CD4-positive, CD25-positive, alpha-beta regulatory T cell (primary cell): ENCODE measurements at regions not wholly inside any gene's neighbourhood (a gene's known extent, or its start where the extent isn't known, plus 50 kb on each side); places are given as distances from the start of the nearest gene placed in this dataset.

Experiments
- ATAC-seq, 2 donors: fragments of 150-1000 bp; cut with Tn5 transposase; one replicate each; pipeline ENCODE4 v1.10.0; 2021; ENCODE audit warnings: low read depth in 2 of 2, moderate number of reproducible peaks in 2 of 2, moderate library complexity in 1 of 2
- DNase-seq, 3 donors: peaks; one replicate each; pipeline versions ENCODE4 v3.0.0 to v3.0.0-alpha.2; 2012 to 2022; ENCODE audit warnings: mixed read lengths in 1 of 3
- H3K27ac ChIP-seq: one replicate; pipeline ENCODE4 v1.7.0; 2013; ENCODE audit warnings: mild to moderate bottlenecking, low read length; ENCODE audit not compliant: insufficient read depth, poor library complexity, severe bottlenecking
- H3K27me3 ChIP-seq: one replicate; pipeline ENCODE4 v1.7.0; 2013; ENCODE audit warnings: low read length; ENCODE audit not compliant: control insufficient read depth, insufficient read depth
- H3K36me3 ChIP-seq: one replicate; pipeline ENCODE4 v1.7.0; 2013; ENCODE audit warnings: mild to moderate bottlenecking, low read length, moderate library complexity; ENCODE audit not compliant: control insufficient read depth, insufficient read depth
- H3K4me1 ChIP-seq: 2 replicates; pipeline ENCODE4 v1.7.0; 2013; ENCODE audit warnings: mild to moderate bottlenecking, low read length; ENCODE audit not compliant: insufficient read depth, control insufficient read depth, poor library complexity, severe bottlenecking
- H3K4me3 ChIP-seq: one replicate; pipeline ENCODE4 v1.7.0; 2013; ENCODE audit warnings: low read depth, mild to moderate bottlenecking, low read length, moderate library complexity
- H3K9me3 ChIP-seq, 2 experiments: 1 replicate in 1 of 2; 2 replicates in 1 of 2; pipeline ENCODE4 v1.7.0; 2013; ENCODE audit warnings: low read length in 2 of 2, mild to moderate bottlenecking in 1 of 2, moderate library complexity in 1 of 2; ENCODE audit not compliant: control insufficient read depth in 2 of 2
- H3K27ac Mint-ChIP-seq, 3 donors: one replicate each; pipeline ENCODE4 v1.8.0; 2020 to 2022; ENCODE audit warnings: mild to moderate bottlenecking in 3 of 3, mixed read lengths in 3 of 3, moderate library complexity in 2 of 3
- H3K27me3 Mint-ChIP-seq: one replicate; pipeline ENCODE4 v1.8.0; 2022; ENCODE audit warnings: mild to moderate bottlenecking, mixed read lengths
- H3K36me3 Mint-ChIP-seq: one replicate; pipeline ENCODE4 v1.8.0; 2020; ENCODE audit warnings: mixed read lengths
- H3K4me1 Mint-ChIP-seq, 4 donors: one replicate each; pipeline ENCODE4 v1.8.0; 2020 to 2022; ENCODE audit warnings: mixed read lengths in 4 of 4, mild to moderate bottlenecking in 1 of 4
- H3K4me3 Mint-ChIP-seq, 4 donors: one replicate each; pipeline ENCODE4 v1.8.0; 2020 to 2022; ENCODE audit warnings: mild to moderate bottlenecking in 4 of 4, mixed read lengths in 4 of 4, moderate library complexity in 3 of 4
- H3K9me3 Mint-ChIP-seq, 7 donors: one replicate each; pipeline ENCODE4 v1.8.0; 2020 to 2022; ENCODE audit warnings: mixed read lengths in 7 of 7, mild to moderate bottlenecking in 3 of 7, moderate library complexity in 2 of 7

GRCh38 chr4:138815811-138816210, 199.8 kb upstream of the NOCT start:
- H3K27me3 ChIP-seq: no peaks in the 10 kb centered on the region
- Mint-ChIP-seq H3K27ac (no peak overlapping the region), H3K36me3 (no peaks in the 10 kb centered on the region), H3K4me3 (no peak overlapping the region), H3K27me3 (peaks cover 6% of the 10 kb centered on the region), H3K4me1 (no peaks in the 10 kb centered on the region), H3K9me3 (peaks cover 0 to 3% (median 0%) of the 10 kb centered on the region in 7 donors)
- no peak overlapping the region for H3K27ac ChIP-seq
- no peak for ATAC-seq
- no peaks in the 10 kb centered on the region for H3K36me3 ChIP-seq
- DNase-seq: no peak
- no peaks in the 10 kb centered on the region for H3K4me1 ChIP-seq
- H3K9me3 ChIP-seq: no peaks in the 10 kb centered on the region
- no peak overlapping the region for H3K4me3 ChIP-seq

- Mint-ChIP-seq H3K9me3 (peaks cover 0 to 2% (median 0%) of the 10 kb centered on the region in 7 donors), H3K4me3 (no peak overlapping the region), H3K36me3 (no peaks in the 10 kb centered on the region), H3K27me3 (peaks cover 20% of the 10 kb centered on the region), H3K4me1 (no peaks in the 10 kb centered on the region), H3K27ac (no peak overlapping the region)
- H3K9me3 ChIP-seq: no peaks in the 10 kb centered on the region
- no peaks in the 10 kb centered on the region for H3K36me3 ChIP-seq
- H3K4me1 ChIP-seq: no peaks in the 10 kb centered on the region
- no peaks in the 10 kb centered on the region for H3K27me3 ChIP-seq
- no peak overlapping the region for H3K4me3 ChIP-seq
- DNase-seq (no peak), ATAC-seq (no peak)
- H3K27ac ChIP-seq: no peak overlapping the region
These were observed 209.8 kb upstream of the NOCT start for GRCh38 chr4:138805736-138806135.

GRCh38 chr4:138804711-138805110, 210.9 kb upstream of the NOCT start:
- peaks cover 0 to 2% (median 0%) of the 10 kb centered on the region in 7 donors for H3K9me3 Mint-ChIP-seq
- no peaks in the 10 kb centered on the region for H3K4me1 Mint-ChIP-seq

GRCh38 chr4:138803051-138803450, 212.5 kb upstream of the NOCT start:
- no peak for DNase-seq
- Histone ChIP-seq H3K27ac (no peak overlapping the region), H3K4me3 (no peak overlapping the region), H3K36me3 (no peaks in the 10 kb centered on the region), H3K4me1 (no peaks in the 10 kb centered on the region), H3K9me3 (no peaks in the 10 kb centered on the region), H3K27me3 (no peaks in the 10 kb centered on the region)
- no peaks in the 10 kb centered on the region for H3K4me1 Mint-ChIP-seq
- peaks cover 0 to 2% (median 0%) of the 10 kb centered on the region in 7 donors for H3K9me3 Mint-ChIP-seq
- H3K36me3 Mint-ChIP-seq: no peaks in the 10 kb centered on the region
- no peak for ATAC-seq
- peaks cover 9% of the 10 kb centered on the region for H3K27me3 Mint-ChIP-seq
- H3K4me3 Mint-ChIP-seq: no peak overlapping the region
- no peak overlapping the region for H3K27ac Mint-ChIP-seq

More at GRCh38 chr4:138804711-138805110, 210.9 kb upstream of the NOCT start:
- ATAC-seq: no peak
- H3K4me1 ChIP-seq: no peaks in the 10 kb centered on the region
- H3K27ac ChIP-seq: no peak overlapping the region
- H3K27ac Mint-ChIP-seq: no peak overlapping the region
- no peak overlapping the region for H3K4me3 Mint-ChIP-seq
- H3K4me3 ChIP-seq: no peak overlapping the region
- no peaks in the 10 kb centered on the region for H3K27me3 ChIP-seq
- no peak for DNase-seq
- no peaks in the 10 kb centered on the region for H3K9me3 ChIP-seq
- H3K27me3 Mint-ChIP-seq: peaks cover 20% of the 10 kb centered on the region
- H3K36me3 ChIP-seq: no peaks in the 10 kb centered on the region
- no peaks in the 10 kb centered on the region for H3K36me3 Mint-ChIP-seq

- Histone ChIP-seq H3K4me3 (no peak overlapping the region), H3K27me3 (no peaks in the 10 kb centered on the region), H3K27ac (no peak overlapping the region), H3K9me3 (no peaks in the 10 kb centered on the region), H3K4me1 (no peaks in the 10 kb centered on the region), H3K36me3 (no peaks in the 10 kb centered on the region)
- Mint-ChIP-seq H3K4me3 (no peak overlapping the region), H3K27ac (no peak overlapping the region), H3K9me3 (peaks cover 0 to 2% (median 0%) of the 10 kb centered on the region in 7 donors), H3K4me1 (no peaks in the 10 kb centered on the region), H3K27me3 (peaks cover 5% of the 10 kb centered on the region), H3K36me3 (no peaks in the 10 kb centered on the region)
- ATAC-seq (no peak), DNase-seq (no peak)
These were observed 213.1 kb upstream of the NOCT start for GRCh38 chr4:138802499-138802898.

- Mint-ChIP-seq H3K4me1 (no peaks in the 10 kb centered on the region), H3K36me3 (no peaks in the 10 kb centered on the region), H3K27ac (no peak overlapping the region), H3K27me3 (peaks cover 5% of the 10 kb centered on the region), H3K9me3 (peaks cover 0 to 4% (median 0%) of the 10 kb centered on the region in 7 donors), H3K4me3 (no peak overlapping the region)
- Histone ChIP-seq H3K36me3 (no peaks in the 10 kb centered on the region), H3K4me3 (no peak overlapping the region), H3K4me1 (no peaks in the 10 kb centered on the region), H3K27me3 (no peaks in the 10 kb centered on the region), H3K9me3 (no peaks in the 10 kb centered on the region), H3K27ac (no peak overlapping the region)
- DNase-seq (no peak), ATAC-seq (no peak)
These were observed 215.2 kb upstream of the NOCT start for GRCh38 chr4:138800421-138800820.

GRCh38 chr4:138798404-138798803, 217.2 kb upstream of the NOCT start:
- no peak overlapping the region for H3K4me3 Mint-ChIP-seq
- H3K27ac Mint-ChIP-seq: no peak overlapping the region

GRCh38 chr4:138797646-138798045, 217.9 kb upstream of the NOCT start:
- Histone ChIP-seq H3K4me3 (no peak overlapping the region), H3K9me3 (no peaks in the 10 kb centered on the region), H3K27me3 (no peaks in the 10 kb centered on the region), H3K27ac (no peak overlapping the region), H3K4me1 (no peaks in the 10 kb centered on the region), H3K36me3 (no peaks in the 10 kb centered on the region)
- Mint-ChIP-seq H3K4me1 (no peaks in the 10 kb centered on the region), H3K4me3 (no peak overlapping the region), H3K36me3 (no peaks in the 10 kb centered on the region), H3K9me3 (peaks cover 0 to 3% (median 2%) of the 10 kb centered on the region in 7 donors), H3K27ac (no peak overlapping the region), H3K27me3 (no peaks in the 10 kb centered on the region)
- ATAC-seq (no peak), DNase-seq (no peak)

More at GRCh38 chr4:138798404-138798803, 217.2 kb upstream of the NOCT start:
- H3K4me3 ChIP-seq: no peak overlapping the region
- H3K27ac ChIP-seq: no peak overlapping the region
- no peak for DNase-seq
- no peaks in the 10 kb centered on the region for H3K27me3 Mint-ChIP-seq
- H3K9me3 Mint-ChIP-seq: peaks cover 0 to 3% (median 2%) of the 10 kb centered on the region in 7 donors
- no peaks in the 10 kb centered on the region for H3K4me1 Mint-ChIP-seq
- H3K27me3 ChIP-seq: no peaks in the 10 kb centered on the region
- H3K9me3 ChIP-seq: no peaks in the 10 kb centered on the region
- H3K4me1 ChIP-seq: no peaks in the 10 kb centered on the region
- no peak for ATAC-seq
- no peaks in the 10 kb centered on the region for H3K36me3 Mint-ChIP-seq
- H3K36me3 ChIP-seq: no peaks in the 10 kb centered on the region
